ENCODE measurements at regions not wholly inside any gene's neighbourhood (a gene's known extent, or its start where the extent isn't known, plus 50 kb on each side); places are given as distances from the start of the nearest gene placed in this dataset.

- DNase-seq: no peak
- no peaks in the 10 kb centered on the region for H3K79me2 ChIP-seq (ENCODE audit: low read length)
These were observed 2204.3 kb downstream of the MRPL39 start for GRCh38 chr21:23402929-23403520.

GRCh38 chr21:23401278-23401677 lies 2206.0 kb downstream of the MRPL39 start:
- H3F3A ChIP-seq (ENCODE audit: insufficient read depth, low read length): no peaks in the 10 kb centered on the region
- no peak overlapping the region for H3K4me2 ChIP-seq (ENCODE audit: low read depth, low read length)
- no peaks in the 10 kb centered on the region for H3K4me1 ChIP-seq (ENCODE audit: low read length)
- H3K27me3 ChIP-seq (replicated peaks; ENCODE audit: insufficient read depth, low read length): no peaks in the 10 kb centered on the region
- no peaks in the 10 kb centered on the region for H3K9me3 ChIP-seq (replicated peaks; ENCODE audit: insufficient read depth, low read length)
- no peaks in the 10 kb centered on the region for H3K36me3 ChIP-seq (replicated peaks; ENCODE audit: insufficient read depth, low read length)
- TF ChIP-seq EZH2 (optimal IDR thresholded peaks at IDR 0.05; ENCODE audit: low read depth, low read length) (no peak), CTCF (IDR thresholded peaks at IDR 0.05; ENCODE audit: low read length) (peak; percentile 50), EZH2phosphoT487 (IDR thresholded peaks at IDR 0.05; ENCODE audit: low read length) (no peak)
- no peak overlapping the region for H3K4me3 ChIP-seq (ENCODE audit: low read length)
- H4K20me1 ChIP-seq (ENCODE audit: insufficient read depth, low read length): no peaks in the 10 kb centered on the region
- no peak overlapping the region for H3K9ac ChIP-seq (ENCODE audit: low read length)
- no peaks in the 10 kb centered on the region for H3K79me2 ChIP-seq (ENCODE audit: low read length)
- no peak overlapping the region for H3K27ac ChIP-seq (ENCODE audit: low read length)
- no peaks in the 10 kb centered on the region for H3K9me2 ChIP-seq (replicated peaks; ENCODE audit: insufficient read depth, low read length)
- peak; percentile 44 for DNase-seq
- no peak overlapping the region for H2AFZ ChIP-seq (ENCODE audit: low read length)

More at GRCh38 chr21:23402929-23403520, 2204.3 kb downstream of the MRPL39 start:
- TF ChIP-seq CTCF (IDR thresholded peaks at IDR 0.05; ENCODE audit: low read length) (no peak), EZH2phosphoT487 (IDR thresholded peaks at IDR 0.05; ENCODE audit: low read length) (no peak), EZH2 (optimal IDR thresholded peaks at IDR 0.05; ENCODE audit: low read depth, low read length) (no peak)
- Histone ChIP-seq H3K9ac (ENCODE audit: low read length) (no peak overlapping the region), H3F3A (ENCODE audit: insufficient read depth, low read length) (no peaks in the 10 kb centered on the region), H3K4me2 (ENCODE audit: low read depth, low read length) (no peak overlapping the region), H3K4me1 (ENCODE audit: low read length) (no peaks in the 10 kb centered on the region), H3K9me2 (replicated peaks; ENCODE audit: insufficient read depth, low read length) (no peaks in the 10 kb centered on the region), H3K27me3 (replicated peaks; ENCODE audit: insufficient read depth, low read length) (no peaks in the 10 kb centered on the region), H2AFZ (ENCODE audit: low read length) (no peak overlapping the region), H4K20me1 (ENCODE audit: insufficient read depth, low read length) (no peaks in the 10 kb centered on the region), H3K36me3 (replicated peaks; ENCODE audit: insufficient read depth, low read length) (no peaks in the 10 kb centered on the region), H3K4me3 (ENCODE audit: low read length) (no peak overlapping the region), H3K9me3 (replicated peaks; ENCODE audit: insufficient read depth, low read length) (no peaks in the 10 kb centered on the region), H3K27ac (ENCODE audit: low read length) (no peak overlapping the region)

GRCh38 chr21:23398726-23399125 lies 2208.6 kb downstream of the MRPL39 start:
- no peaks in the 10 kb centered on the region for H3K9me3 ChIP-seq (replicated peaks; ENCODE audit: insufficient read depth, low read length)
- H3K4me2 ChIP-seq (ENCODE audit: low read depth, low read length): no peak overlapping the region
- no peaks in the 10 kb centered on the region for H3K79me2 ChIP-seq (ENCODE audit: low read length)
- no peaks in the 10 kb centered on the region for H3K36me3 ChIP-seq (replicated peaks; ENCODE audit: insufficient read depth, low read length)
- no peaks in the 10 kb centered on the region for H3K4me1 ChIP-seq (ENCODE audit: low read length)
- DNase-seq: no peak
- H4K20me1 ChIP-seq (ENCODE audit: insufficient read depth, low read length): no peaks in the 10 kb centered on the region
- H3K9ac ChIP-seq (ENCODE audit: low read length): no peak overlapping the region
- H3F3A ChIP-seq (ENCODE audit: insufficient read depth, low read length): no peaks in the 10 kb centered on the region
- H3K27ac ChIP-seq (ENCODE audit: low read length): no peak overlapping the region
- H2AFZ ChIP-seq (ENCODE audit: low read length): no peak overlapping the region
- no peaks in the 10 kb centered on the region for H3K9me2 ChIP-seq (replicated peaks; ENCODE audit: insufficient read depth, low read length)
- H3K4me3 ChIP-seq (ENCODE audit: low read length): no peak overlapping the region
- H3K27me3 ChIP-seq (replicated peaks; ENCODE audit: insufficient read depth, low read length): no peaks in the 10 kb centered on the region
- TF ChIP-seq EZH2phosphoT487 (IDR thresholded peaks at IDR 0.05; ENCODE audit: low read length) (no peak), CTCF (IDR thresholded peaks at IDR 0.05; ENCODE audit: low read length) (no peak), EZH2 (optimal IDR thresholded peaks at IDR 0.05; ENCODE audit: low read depth, low read length) (no peak)
